ENCODE measurements at regions not wholly inside any gene's neighbourhood (a gene's known extent, or its start where the extent isn't known, plus 50 kb on each side); places are given as distances from the start of the nearest gene placed in this dataset.

GRCh38 chr12:126397071-126397581, 1331.9 kb downstream of the AACS start:
- H3K27me3 Mint-ChIP-seq: no peaks in the 10 kb centered on the region
- no peaks in the 10 kb centered on the region for H3K79me2 ChIP-seq (ENCODE audit: control insufficient read depth, insufficient read depth, low read length)
- no peaks in the 10 kb centered on the region for H3K36me3 ChIP-seq (replicated peaks in 1 of 2; ENCODE audit: control extremely low read depth in 1 of 2, control insufficient read depth in 1 of 2, extremely low read depth in 1 of 2, insufficient read depth in 2 of 2, low read length in 1 of 2)
- H3K9me3 Mint-ChIP-seq (ENCODE audit: insufficient read depth): peaks cover 2% of the 10 kb centered on the region
- DNase-seq (no peak), ATAC-seq (ENCODE audit: low read depth) (no peak)
- H3K4me2 ChIP-seq (replicated peaks; ENCODE audit: low read depth, low read length, poor library complexity, severe bottlenecking): no peak overlapping the region
- WGBS (ENCODE audit: insufficient coverage): 94% methylated on average over 5 of the region's 7 CpGs
- H3K9ac ChIP-seq (ENCODE audit: low read length): no peak overlapping the region
- no peaks in the 10 kb centered on the region for H3K4me1 Mint-ChIP-seq
- H4K20me1 ChIP-seq (ENCODE audit: control insufficient read depth, insufficient read depth, low read length, poor library complexity, severe bottlenecking): no peaks in the 10 kb centered on the region
- ChIA-PET POLR2A (no interaction called here), CTCF (no interaction called here)
- peaks cover 0 to 14% (median 1%) of the 10 kb centered on the region in 3 donors for H3K9me3 ChIP-seq (ENCODE audit: control extremely low read depth in 1 of 3, control insufficient read depth in 2 of 3, insufficient read depth in 1 of 3, low read length in 2 of 3)
- TF ChIP-seq EZH2 (IDR thresholded peaks at IDR 0.05; ENCODE audit: borderline replicate concordance, insufficient read depth, low read depth, low read length, poor library complexity, severe bottlenecking) (no peak), CTCF (IDR thresholded peaks at IDR 0.05) (no peak)
- H3K27ac ChIP-seq (ENCODE audit: low read length in 2 of 2): no peak overlapping the region
- no peaks in the 10 kb centered on the region for H3K4me1 ChIP-seq (ENCODE audit: control insufficient read depth in 2 of 2, insufficient read depth in 2 of 2, low read length in 2 of 2)
- H3K27ac Mint-ChIP-seq: no peak overlapping the region
- no peak overlapping the region for H2AFZ ChIP-seq (ENCODE audit: insufficient read depth, low read depth, low read length, poor library complexity, severe bottlenecking)
- no peaks in the 10 kb centered on the region for H3K27me3 ChIP-seq (replicated peaks in 1 of 4; ENCODE audit: control extremely low read depth in 1 of 4, control insufficient read depth in 3 of 4, insufficient read depth in 4 of 4, low read length in 3 of 4)
- intact Hi-C loops (cut with micrococcal nuclease): no loop called here
- no peak overlapping the region for H3K4me3 Mint-ChIP-seq
- no peak overlapping the region for H3K4me3 ChIP-seq (ENCODE audit: control extremely low read depth in 1 of 5, extremely low read depth in 1 of 5, insufficient read depth in 1 of 5, low read depth in 2 of 5, low read length in 4 of 5)

GRCh38 chr12:126397660-126398059, 1332.4 kb downstream of the AACS start:
- H3K79me2 ChIP-seq (ENCODE audit: control insufficient read depth, insufficient read depth, low read length): no peaks in the 10 kb centered on the region
- no peaks in the 10 kb centered on the region for H3K36me3 ChIP-seq (replicated peaks in 1 of 2; ENCODE audit: control extremely low read depth in 1 of 2, control insufficient read depth in 1 of 2, extremely low read depth in 1 of 2, insufficient read depth in 2 of 2, low read length in 1 of 2)
- Mint-ChIP-seq H3K27ac (no peak overlapping the region), H3K9me3 (ENCODE audit: insufficient read depth) (peaks cover 2% of the 10 kb centered on the region), H3K4me1 (no peaks in the 10 kb centered on the region), H3K27me3 (no peaks in the 10 kb centered on the region), H3K4me3 (no peak overlapping the region)
- H3K4me2 ChIP-seq (replicated peaks; ENCODE audit: low read depth, low read length, poor library complexity, severe bottlenecking): no peak overlapping the region
- TF ChIP-seq CTCF (IDR thresholded peaks at IDR 0.05): no peak
- no peak for TF ChIP-seq EZH2 (IDR thresholded peaks at IDR 0.05; ENCODE audit: borderline replicate concordance, insufficient read depth, low read depth, low read length, poor library complexity, severe bottlenecking)
- H3K27ac ChIP-seq (ENCODE audit: low read length in 2 of 2): no peak overlapping the region
- no peak overlapping the region for H3K9ac ChIP-seq (ENCODE audit: low read length)
- H3K4me1 ChIP-seq (ENCODE audit: control insufficient read depth in 2 of 2, insufficient read depth in 2 of 2, low read length in 2 of 2): no peaks in the 10 kb centered on the region
- no CpG with 5 or more reads among the region's 1 CpG for WGBS (ENCODE audit: insufficient coverage)
- ChIA-PET POLR2A (no interaction called here), CTCF (no interaction called here)
- no peak overlapping the region for H3K4me3 ChIP-seq (ENCODE audit: control extremely low read depth in 1 of 5, extremely low read depth in 1 of 5, insufficient read depth in 1 of 5, low read depth in 2 of 5, low read length in 4 of 5)
- peaks cover 0 to 14% (median 1%) of the 10 kb centered on the region in 3 donors for H3K9me3 ChIP-seq (ENCODE audit: control extremely low read depth in 1 of 3, control insufficient read depth in 2 of 3, insufficient read depth in 1 of 3, low read length in 2 of 3)
- ATAC-seq (ENCODE audit: low read depth): no peak
- intact Hi-C loops (cut with micrococcal nuclease): no loop called here
- H3K27me3 ChIP-seq (replicated peaks in 1 of 4; ENCODE audit: control extremely low read depth in 1 of 4, control insufficient read depth in 3 of 4, insufficient read depth in 4 of 4, low read length in 3 of 4): no peaks in the 10 kb centered on the region
- H4K20me1 ChIP-seq (ENCODE audit: control insufficient read depth, insufficient read depth, low read length, poor library complexity, severe bottlenecking): no peaks in the 10 kb centered on the region
- DNase-seq: no peak
- H2AFZ ChIP-seq (ENCODE audit: insufficient read depth, low read depth, low read length, poor library complexity, severe bottlenecking): no peak overlapping the region

All from B cell (primary cell).